OCI-LY1 (cell line): ENCODE measurements at regions not wholly inside any gene's neighbourhood (a gene's known extent, or its start where the extent isn't known, plus 50 kb on each side); places are given as distances from the start of the nearest gene placed in this dataset.

Source experiments
- H2AFZ ChIP-seq: fragments of 200-600 bp; sonication (generic), shearing (Covaris generic); 2 replicates; pipeline ENCODE4 v1.6.0; 2014; ENCODE audit warnings: antibody characterized with exemption, mild to moderate bottlenecking, low read length
- H3F3A ChIP-seq: fragments of 200-600 bp; sonication (generic), shearing (Covaris generic); 2 replicates; pipeline ENCODE4 v1.6.0; 2014; ENCODE audit warnings: mild to moderate bottlenecking, antibody characterized with exemption, low read length, moderate library complexity; ENCODE audit not compliant: insufficient read depth
- H3K27ac ChIP-seq: fragments of 200-600 bp; sonication (generic); 2 replicates; pipeline ENCODE4 v1.5.1; 2014; ENCODE audit warnings: low read length, mixed run types, mild to moderate bottlenecking, low read depth; ENCODE audit not compliant: poor library complexity, severe bottlenecking
- H3K27me3 ChIP-seq: fragments of 200-600 bp; sonication (generic); 2 replicates; pipeline ENCODE4 v1.6.0; 2014; ENCODE audit warnings: antibody characterized with exemption, mild to moderate bottlenecking, low read length, moderate library complexity; ENCODE audit not compliant: insufficient read depth
- H3K36me3 ChIP-seq: fragments of 200-600 bp; sonication (generic); 2 replicates; pipeline ENCODE4 v1.6.1; 2014; ENCODE audit warnings: mild to moderate bottlenecking, antibody characterized with exemption, low read length, moderate library complexity, mixed read lengths; ENCODE audit not compliant: insufficient read depth
- H3K4me1 ChIP-seq: fragments of 200-600 bp; sonication (generic); 2 replicates; pipeline ENCODE4 v1.5.1; 2014; ENCODE audit warnings: mild to moderate bottlenecking, low read length, moderate library complexity; ENCODE audit not compliant: insufficient read depth, severe bottlenecking
- H3K4me2 ChIP-seq: fragments of 200-600 bp; sonication (generic), shearing (Covaris generic); 2 replicates; pipeline ENCODE4 v1.6.1; 2014; ENCODE audit warnings: low read length
- H3K4me3 ChIP-seq: fragments of 200-600 bp; sonication (generic); 2 replicates; pipeline ENCODE4 v1.5.1; 2014; ENCODE audit warnings: low read length, low read depth, mild to moderate bottlenecking, mixed read lengths; ENCODE audit not compliant: poor library complexity, severe bottlenecking
- H3K79me2 ChIP-seq: fragments of 200-600 bp; shearing (Covaris generic); 2 replicates; pipeline ENCODE4 v1.6.1; 2016; ENCODE audit warnings: mixed run types, low read length, mixed read lengths; ENCODE audit not compliant: insufficient read depth
- H3K9ac ChIP-seq: fragments of 200-600 bp; sonication (generic), shearing (Covaris generic); 2 replicates; pipeline ENCODE4 v1.6.1; 2014; ENCODE audit warnings: mild to moderate bottlenecking, low read length, mixed read lengths
- H3K9me2 ChIP-seq: fragments of 200-600 bp; sonication (generic), shearing (Covaris generic); 2 replicates; pipeline ENCODE4 v1.6.1; 2014; ENCODE audit warnings: low read depth, mild to moderate bottlenecking, low read length, mixed read lengths
- H3K9me3 ChIP-seq: fragments of 200-600 bp; shearing (Covaris generic); 2 replicates; pipeline ENCODE4 v1.6.1; 2014; ENCODE audit warnings: low read length, mixed read lengths
- H4K20me1 ChIP-seq: fragments of 200-600 bp; sonication (generic), shearing (Covaris generic); 2 replicates; pipeline ENCODE4 v1.6.0; 2016; ENCODE audit warnings: mild to moderate bottlenecking, low read length; ENCODE audit not compliant: insufficient read depth
- CTCF ChIP-seq: fragments of 200-600 bp; sonication (generic), shearing (Covaris generic); IDR thresholded peaks from 2 replicates; pipeline ENCODE4 v1.5.1; 2017; ENCODE audit warnings: mild to moderate bottlenecking, antibody characterized with exemption, low read length, moderate library complexity, mixed read lengths
- EZH2 ChIP-seq: fragments of 200-600 bp; sonication (generic), shearing (Covaris generic); IDR thresholded peaks from 2 replicates; pipeline ENCODE4 v1.8.0; 2017; ENCODE audit warnings: borderline replicate concordance, mixed run types, mild to moderate bottlenecking, antibody characterized with exemption, low read length, moderate library complexity, mixed read lengths

GRCh38 chr14:66076176-66076575 lies 410.0 kb upstream of the CCDC196 start:
- Histone ChIP-seq H3K4me1 (no peaks in the 10 kb centered on the region), H3K79me2 (no peaks in the 10 kb centered on the region), H3K27ac (no peak overlapping the region), H3K27me3 (no peaks in the 10 kb centered on the region), H3F3A (no peaks in the 10 kb centered on the region), H4K20me1 (no peaks in the 10 kb centered on the region), H3K4me3 (no peak overlapping the region), H2AFZ (no peak overlapping the region), H3K4me2 (no peak overlapping the region), H3K36me3 (no peaks in the 10 kb centered on the region), H3K9me3 (no peaks in the 10 kb centered on the region), H3K9me2 (no peaks in the 10 kb centered on the region), H3K9ac (no peak overlapping the region)
- no peak for TF ChIP-seq EZH2
- no peak for TF ChIP-seq CTCF

GRCh38 chr14:66078006-66078405 lies 408.2 kb upstream of the CCDC196 start:
- no peaks in the 10 kb centered on the region for H4K20me1 ChIP-seq
- no peaks in the 10 kb centered on the region for H3K4me1 ChIP-seq
- H3K36me3 ChIP-seq, result no peaks in the 10 kb centered on the region
- H3F3A ChIP-seq, result no peaks in the 10 kb centered on the region
- TF ChIP-seq EZH2, result no peak
- no peak for TF ChIP-seq CTCF
- H3K9ac ChIP-seq, result no peak overlapping the region
- no peaks in the 10 kb centered on the region for H3K27me3 ChIP-seq
- no peak overlapping the region for H2AFZ ChIP-seq
- no peak overlapping the region for H3K4me2 ChIP-seq
- H3K79me2 ChIP-seq, result no peaks in the 10 kb centered on the region
- H3K4me3 ChIP-seq, result no peak overlapping the region
- no peak overlapping the region for H3K27ac ChIP-seq
- no peaks in the 10 kb centered on the region for H3K9me3 ChIP-seq
- H3K9me2 ChIP-seq, result no peaks in the 10 kb centered on the region

- H3K4me1 ChIP-seq, result no peaks in the 10 kb centered on the region
- H4K20me1 ChIP-seq, result no peaks in the 10 kb centered on the region
- no peak overlapping the region for H3K4me2 ChIP-seq
- H2AFZ ChIP-seq, result no peak overlapping the region
- no peak for TF ChIP-seq CTCF
- TF ChIP-seq EZH2, result no peak
- no peaks in the 10 kb centered on the region for H3K9me3 ChIP-seq
- H3K79me2 ChIP-seq, result no peaks in the 10 kb centered on the region
- no peaks in the 10 kb centered on the region for H3F3A ChIP-seq
- no peak overlapping the region for H3K4me3 ChIP-seq
- no peaks in the 10 kb centered on the region for H3K9me2 ChIP-seq
- no peak overlapping the region for H3K27ac ChIP-seq
- H3K27me3 ChIP-seq, result no peaks in the 10 kb centered on the region
- H3K36me3 ChIP-seq, result no peaks in the 10 kb centered on the region
- H3K9ac ChIP-seq, result no peak overlapping the region
Observed at GRCh38 chr14:66081594-66082376, 404.4 kb upstream of the CCDC196 start.
